ENCODE measurements at regions not wholly inside any gene's neighbourhood (a gene's known extent, or its start where the extent isn't known, plus 50 kb on each side); places are given as distances from the start of the nearest gene placed in this dataset.

DNA sequence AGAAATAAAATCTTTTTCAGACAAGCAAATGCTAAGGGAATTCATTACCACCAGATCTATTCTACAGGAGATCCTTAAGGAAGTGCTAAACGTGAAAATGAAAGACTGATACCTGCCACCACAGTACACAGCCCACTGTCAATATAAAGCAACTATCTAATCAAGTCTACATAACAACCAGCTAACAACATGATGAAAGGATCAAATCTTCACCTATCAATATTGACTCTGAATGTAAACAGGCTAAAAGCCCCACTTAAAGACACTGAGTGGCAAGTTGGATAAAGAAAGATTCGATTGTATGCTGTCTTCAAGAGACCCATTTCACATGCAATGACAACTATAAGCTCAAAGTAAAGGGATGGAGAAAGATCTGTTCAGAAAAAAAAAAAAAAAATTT lies 492.4 kb downstream of the COL11A1 start:
- no CpG with 5 or more reads among the region's 2 CpGs for WGBS (ENCODE audit: insufficient coverage, low lambda C conversion rate)
- H3K27ac ChIP-seq (ENCODE audit: low read length), result no peak overlapping the region
- H3K9me3 ChIP-seq (ENCODE audit: control insufficient read depth, low read depth, low read length), result no peaks in the 10 kb centered on the region

GRCh38 chr1:102595106-102595505 lies 513.2 kb downstream of the COL11A1 start:
- H3K36me3 ChIP-seq (ENCODE audit: control insufficient read depth, insufficient read depth, low read length), result no peaks in the 10 kb centered on the region
- no peaks in the 10 kb centered on the region for H3K4me1 ChIP-seq (ENCODE audit: control insufficient read depth, insufficient read depth, low read length)
- WGBS (ENCODE audit: insufficient coverage, low lambda C conversion rate), result 100% methylated on average over 1 of the region's 2 CpGs
- H3K27ac ChIP-seq (ENCODE audit: low read length), result no peak overlapping the region
- H3K4me3 ChIP-seq (ENCODE audit: low read length), result no peak overlapping the region
- no peaks in the 10 kb centered on the region for H3K27me3 ChIP-seq (ENCODE audit: control insufficient read depth, insufficient read depth, low read length)
- no peaks in the 10 kb centered on the region for H3K9me3 ChIP-seq (ENCODE audit: control insufficient read depth, low read depth, low read length)
- DNase-seq, result no peak

More for the DNA sequence above, 492.4 kb downstream of the COL11A1 start:
- no peaks in the 10 kb centered on the region for H3K27me3 ChIP-seq (ENCODE audit: control insufficient read depth, insufficient read depth, low read length)
- no peaks in the 10 kb centered on the region for H3K36me3 ChIP-seq (ENCODE audit: control insufficient read depth, insufficient read depth, low read length)
- no peaks in the 10 kb centered on the region for H3K4me1 ChIP-seq (ENCODE audit: control insufficient read depth, insufficient read depth, low read length)
- no peak overlapping the region for H3K4me3 ChIP-seq (ENCODE audit: low read length)
- DNase-seq, result no peak

DNA sequence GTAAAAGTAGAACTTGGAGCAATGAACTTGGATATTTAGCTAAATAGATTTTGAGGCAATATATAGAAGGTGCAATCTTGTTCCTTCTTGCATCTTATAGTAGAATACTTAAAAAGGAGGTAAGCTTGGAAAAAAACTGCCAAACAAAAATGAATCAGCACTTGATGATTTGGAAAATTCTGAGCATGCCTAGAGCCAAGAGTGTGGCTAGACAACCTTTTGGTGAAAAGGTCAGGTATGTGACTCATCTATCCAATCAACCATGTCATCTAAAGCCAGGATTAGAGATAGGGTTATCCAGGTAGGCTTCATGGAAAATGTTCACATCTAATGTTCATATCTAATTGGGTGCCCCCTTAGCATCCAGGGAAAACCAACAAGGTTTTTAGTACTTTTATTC lies 515.0 kb downstream of the COL11A1 start:
- Histone ChIP-seq H3K9me3 (ENCODE audit: control insufficient read depth, low read depth, low read length) (no peaks in the 10 kb centered on the region), H3K4me1 (ENCODE audit: control insufficient read depth, insufficient read depth, low read length) (no peaks in the 10 kb centered on the region), H3K27me3 (ENCODE audit: control insufficient read depth, insufficient read depth, low read length) (no peaks in the 10 kb centered on the region), H3K36me3 (ENCODE audit: control insufficient read depth, insufficient read depth, low read length) (no peaks in the 10 kb centered on the region), H3K27ac (ENCODE audit: low read length) (no peak overlapping the region), H3K4me3 (ENCODE audit: low read length) (no peak overlapping the region)
- DNase-seq, result no peak

DNA sequence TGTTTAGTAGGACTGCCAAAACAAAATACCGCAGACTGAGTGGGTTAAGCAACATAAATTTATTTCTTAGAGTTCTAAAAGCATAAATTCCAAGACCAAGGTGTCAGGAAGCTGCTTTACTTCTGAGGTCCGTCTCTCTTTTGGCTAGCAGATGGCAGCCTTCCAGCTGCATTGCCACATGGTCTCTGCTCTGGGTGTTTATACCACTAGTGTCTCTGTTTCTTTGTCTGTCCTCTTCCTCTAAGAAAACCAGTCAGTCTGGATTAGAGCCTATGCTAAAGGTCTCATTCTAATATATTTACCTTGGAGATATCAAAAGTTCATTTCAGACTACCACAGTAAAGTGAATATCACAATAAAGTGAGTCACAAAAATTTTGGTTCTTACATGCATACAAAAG lies 519.8 kb downstream of the COL11A1 start:
- Histone ChIP-seq H3K4me1 (ENCODE audit: control insufficient read depth, insufficient read depth, low read length) (no peaks in the 10 kb centered on the region), H3K36me3 (ENCODE audit: control insufficient read depth, insufficient read depth, low read length) (no peaks in the 10 kb centered on the region), H3K27ac (ENCODE audit: low read length) (no peak overlapping the region), H3K9me3 (ENCODE audit: control insufficient read depth, low read depth, low read length) (no peaks in the 10 kb centered on the region), H3K4me3 (ENCODE audit: low read length) (no peak overlapping the region), H3K27me3 (ENCODE audit: control insufficient read depth, insufficient read depth, low read length) (no peaks in the 10 kb centered on the region)
- no peak for DNase-seq
- 67% methylated on average over 1 of the region's 2 CpGs for WGBS (ENCODE audit: insufficient coverage, low lambda C conversion rate)

- no peaks in the 10 kb centered on the region for H3K9me3 ChIP-seq (ENCODE audit: control insufficient read depth, low read depth, low read length)
- no peak for DNase-seq
- no peaks in the 10 kb centered on the region for H3K27me3 ChIP-seq (ENCODE audit: control insufficient read depth, insufficient read depth, low read length)
- H3K4me3 ChIP-seq (ENCODE audit: low read length), result no peak overlapping the region
- H3K27ac ChIP-seq (ENCODE audit: low read length), result no peak overlapping the region
- H3K4me1 ChIP-seq (ENCODE audit: control insufficient read depth, insufficient read depth, low read length), result no peaks in the 10 kb centered on the region
- no peaks in the 10 kb centered on the region for H3K36me3 ChIP-seq (ENCODE audit: control insufficient read depth, insufficient read depth, low read length)
Observed at GRCh38 chr1:102586022-102586421, 522.3 kb downstream of the COL11A1 start.

GRCh38 chr1:102580806-102581205 lies 527.5 kb downstream of the COL11A1 start:
- no peak for DNase-seq
- no peak overlapping the region for H3K4me3 ChIP-seq (ENCODE audit: low read length)
- no peaks in the 10 kb centered on the region for H3K36me3 ChIP-seq (ENCODE audit: control insufficient read depth, insufficient read depth, low read length)
- no peaks in the 10 kb centered on the region for H3K27me3 ChIP-seq (ENCODE audit: control insufficient read depth, insufficient read depth, low read length)
- H3K4me1 ChIP-seq (ENCODE audit: control insufficient read depth, insufficient read depth, low read length), result no peaks in the 10 kb centered on the region
- no peak overlapping the region for H3K27ac ChIP-seq (ENCODE audit: low read length)
- no peaks in the 10 kb centered on the region for H3K9me3 ChIP-seq (ENCODE audit: control insufficient read depth, low read depth, low read length)
- no CpG with 5 or more reads among the region's 4 CpGs for WGBS (ENCODE audit: insufficient coverage, low lambda C conversion rate)

DNA sequence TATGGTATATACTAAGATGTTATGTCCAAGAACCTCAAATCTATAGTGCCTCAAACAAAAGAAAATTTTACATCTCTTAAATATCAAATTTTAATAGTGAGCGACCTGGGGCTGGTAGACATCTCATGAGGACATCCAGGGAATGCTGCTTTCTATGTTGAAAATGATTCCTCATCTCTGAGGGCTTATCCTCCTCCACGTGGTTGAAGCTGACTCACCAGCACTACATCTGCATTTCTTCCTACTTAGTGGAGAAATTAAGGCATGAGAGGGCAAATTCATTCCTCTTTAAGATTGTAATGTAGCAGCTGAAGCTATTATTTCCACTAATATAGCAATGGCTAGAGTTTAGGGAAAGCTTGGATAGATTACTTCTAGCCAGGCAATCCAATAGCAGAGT lies 529.5 kb downstream of the COL11A1 start:
- no peak for DNase-seq
- Histone ChIP-seq H3K36me3 (ENCODE audit: control insufficient read depth, insufficient read depth, low read length) (no peaks in the 10 kb centered on the region), H3K27ac (ENCODE audit: low read length) (no peak overlapping the region), H3K4me1 (ENCODE audit: control insufficient read depth, insufficient read depth, low read length) (no peaks in the 10 kb centered on the region), H3K4me3 (ENCODE audit: low read length) (no peak overlapping the region), H3K27me3 (ENCODE audit: control insufficient read depth, insufficient read depth, low read length) (no peaks in the 10 kb centered on the region), H3K9me3 (ENCODE audit: control insufficient read depth, low read depth, low read length) (no peaks in the 10 kb centered on the region)
- WGBS (ENCODE audit: insufficient coverage, low lambda C conversion rate), result no CpG with 5 or more reads among the region's 2 CpGs

GRCh38 chr1:102572637-102573036 lies 535.7 kb downstream of the COL11A1 start:
- Histone ChIP-seq H3K27me3 (ENCODE audit: control insufficient read depth, insufficient read depth, low read length) (no peaks in the 10 kb centered on the region), H3K27ac (ENCODE audit: low read length) (no peak overlapping the region), H3K9me3 (ENCODE audit: control insufficient read depth, low read depth, low read length) (no peaks in the 10 kb centered on the region), H3K4me1 (ENCODE audit: control insufficient read depth, insufficient read depth, low read length) (no peaks in the 10 kb centered on the region), H3K4me3 (ENCODE audit: low read length) (no peak overlapping the region), H3K36me3 (ENCODE audit: control insufficient read depth, insufficient read depth, low read length) (no peaks in the 10 kb centered on the region)
- WGBS (ENCODE audit: insufficient coverage, low lambda C conversion rate), result 40% methylated on average over 1 of the region's 1 CpG
- no peak for DNase-seq

GRCh38 chr1:102566182-102566581 lies 542.1 kb downstream of the COL11A1 start:
- H3K4me3 ChIP-seq (ENCODE audit: low read length), result no peak overlapping the region
- H3K27me3 ChIP-seq (ENCODE audit: control insufficient read depth, insufficient read depth, low read length), result no peaks in the 10 kb centered on the region
- no peak for DNase-seq
- no peak overlapping the region for H3K27ac ChIP-seq (ENCODE audit: low read length)
- H3K9me3 ChIP-seq (ENCODE audit: control insufficient read depth, low read depth, low read length), result no peaks in the 10 kb centered on the region
- no peaks in the 10 kb centered on the region for H3K4me1 ChIP-seq (ENCODE audit: control insufficient read depth, insufficient read depth, low read length)
- H3K36me3 ChIP-seq (ENCODE audit: control insufficient read depth, insufficient read depth, low read length), result no peaks in the 10 kb centered on the region

- Histone ChIP-seq H3K27me3 (ENCODE audit: control insufficient read depth, insufficient read depth, low read length) (no peaks in the 10 kb centered on the region), H3K4me1 (ENCODE audit: control insufficient read depth, insufficient read depth, low read length) (no peaks in the 10 kb centered on the region), H3K36me3 (ENCODE audit: control insufficient read depth, insufficient read depth, low read length) (no peaks in the 10 kb centered on the region), H3K27ac (ENCODE audit: low read length) (no peak overlapping the region), H3K9me3 (ENCODE audit: control insufficient read depth, low read depth, low read length) (no peaks in the 10 kb centered on the region), H3K4me3 (ENCODE audit: low read length) (no peak overlapping the region)
- WGBS (ENCODE audit: insufficient coverage, low lambda C conversion rate), result no CpG with 5 or more reads among the region's 1 CpG
- no peak for DNase-seq
Observed at GRCh38 chr1:102562380-102562779, 545.9 kb downstream of the COL11A1 start.

DNA sequence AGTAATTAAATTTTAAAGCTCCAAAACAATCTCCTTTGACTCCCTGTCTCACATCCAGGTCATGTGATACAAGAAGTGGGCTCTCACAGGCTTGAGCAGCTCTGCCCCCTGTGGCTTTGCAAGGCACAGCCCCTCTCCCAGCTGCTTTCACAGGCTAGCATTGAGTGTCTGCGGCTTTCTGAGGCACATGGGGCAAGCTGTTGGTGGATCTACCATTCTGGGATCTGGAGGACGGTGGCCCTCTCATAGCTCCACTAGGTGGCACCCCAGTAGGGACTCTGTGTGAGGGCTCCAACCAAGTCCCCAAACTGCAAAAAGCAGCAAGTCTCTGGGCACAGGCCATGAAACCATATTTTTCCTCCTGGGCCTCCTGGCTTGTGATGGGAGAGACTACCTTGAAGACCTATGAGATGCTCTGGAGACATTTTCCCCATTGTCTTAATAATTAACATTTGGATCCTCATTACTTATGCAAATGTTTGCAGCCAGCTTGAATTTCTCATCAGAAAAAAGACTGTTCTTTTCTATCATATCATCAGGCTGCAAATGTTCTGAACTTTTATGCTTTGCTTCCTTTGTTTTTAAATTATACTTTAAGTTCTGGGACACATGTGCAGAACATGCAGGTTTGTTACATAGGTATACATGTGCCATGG lies 554.1 kb upstream of the OLFM3 start:
- no peaks in the 10 kb centered on the region for H3K4me1 ChIP-seq (ENCODE audit: control insufficient read depth, insufficient read depth, low read length)
- H3K27me3 ChIP-seq (ENCODE audit: control insufficient read depth, insufficient read depth, low read length), result no peaks in the 10 kb centered on the region
- no peaks in the 10 kb centered on the region for H3K9me3 ChIP-seq (ENCODE audit: control insufficient read depth, low read depth, low read length)
- H3K4me3 ChIP-seq (ENCODE audit: low read length), result no peak overlapping the region
- no peaks in the 10 kb centered on the region for H3K36me3 ChIP-seq (ENCODE audit: control insufficient read depth, insufficient read depth, low read length)
- H3K27ac ChIP-seq (ENCODE audit: low read length), result no peak overlapping the region
- DNase-seq, result no peak
- WGBS (ENCODE audit: insufficient coverage, low lambda C conversion rate), result no CpG with 5 or more reads among the region's 2 CpGs

Data from large intestine (tissue), 3 donors.